ENCODE measurements at regions not wholly inside any gene's neighbourhood (a gene's known extent, or its start where the extent isn't known, plus 50 kb on each side); places are given as distances from the start of the nearest gene placed in this dataset.
A peak's percentile ranks its signal among the peaks of the same experiment; 100 is the strongest.

GRCh38 chr5:15233566-15233965, 266.4 kb upstream of the FBXL7 start:
- intact Hi-C loops (cut with DNase I), result no loop called here
- no peak for DNase-seq

GRCh38 chr5:15222156-15222555, 277.8 kb upstream of the FBXL7 start:
- no peak for DNase-seq
- intact Hi-C loops (cut with DNase I), result no loop called here

GRCh38 chr5:15220642-15221173, 279.3 kb upstream of the FBXL7 start:
- no peak for DNase-seq
- intact Hi-C loops (cut with DNase I), result no loop called here

- intact Hi-C loops (cut with DNase I), result no loop called here
- DNase-seq, result peak in 3 of 10 donors; percentile 8 to 19 (median 9)
Measured at GRCh38 chr5:15215056-15215455, 284.9 kb upstream of the FBXL7 start.

GRCh38 chr5:15214010-15214409, 286.0 kb upstream of the FBXL7 start:
- intact Hi-C loops (cut with DNase I), result no loop called here
- no peak for DNase-seq

- intact Hi-C loops (cut with DNase I), result no loop called here
- no peak for DNase-seq
Measured at GRCh38 chr5:15209053-15209762, 290.8 kb upstream of the FBXL7 start.

- DNase-seq, result no peak
- intact Hi-C loops (cut with DNase I), result no loop called here
Measured at GRCh38 chr5:15206133-15206532, 293.8 kb upstream of the FBXL7 start.

- intact Hi-C loops (cut with DNase I), result no loop called here
- DNase-seq, result no peak
Measured at GRCh38 chr5:15203376-15203775, 296.6 kb upstream of the FBXL7 start.

GRCh38 chr5:15191012-15191411, 309.0 kb upstream of the FBXL7 start:
- intact Hi-C loops (cut with DNase I), result no loop called here

GRCh38 chr5:15183520-15183919, 311.9 kb upstream of the ANKH start:
- no peak for DNase-seq
- intact Hi-C loops (cut with DNase I), result no loop called here

More at GRCh38 chr5:15191012-15191411, 309.0 kb upstream of the FBXL7 start:
- DNase-seq, result no peak

GRCh38 chr5:15170173-15170572, 298.6 kb upstream of the ANKH start:
- no peak for DNase-seq
- intact Hi-C loops (cut with DNase I), result no loop called here

GRCh38 chr5:15168358-15168757, 296.8 kb upstream of the ANKH start:
- intact Hi-C loops (cut with DNase I), result no loop called here
- no peak for DNase-seq

- no peak for DNase-seq
- intact Hi-C loops (cut with DNase I), result no loop called here
Measured at GRCh38 chr5:15160091-15160490, 288.5 kb upstream of the ANKH start.

GRCh38 chr5:15159606-15160005, 288.0 kb upstream of the ANKH start:
- intact Hi-C loops (cut with DNase I), result no loop called here

GRCh38 chr5:15142458-15142857, 270.9 kb upstream of the ANKH start:
- DNase-seq, result no peak
- intact Hi-C loops (cut with DNase I), result no loop called here

More at GRCh38 chr5:15159606-15160005, 288.0 kb upstream of the ANKH start:
- DNase-seq, result no peak

GRCh38 chr5:15137414-15137813, 265.8 kb upstream of the ANKH start:
- intact Hi-C loops (cut with DNase I), result no loop called here
- DNase-seq, result no peak

GRCh38 chr5:15135661-15136060, 264.1 kb upstream of the ANKH start:
- no peak for DNase-seq
- intact Hi-C loops (cut with DNase I), result no loop called here

GRCh38 chr5:15133456-15133965, 261.9 kb upstream of the ANKH start:
- intact Hi-C loops (cut with DNase I), result no loop called here
- no peak for DNase-seq

- DNase-seq, result peak in 1 of 10 donors; percentile 59
- intact Hi-C loops (cut with DNase I), result no loop called here
Measured at GRCh38 chr5:15132816-15133405, 261.3 kb upstream of the ANKH start.

GRCh38 chr5:15131909-15132308, 260.3 kb upstream of the ANKH start:
- intact Hi-C loops (cut with DNase I), result no loop called here
- DNase-seq, result peak in 1 of 10 donors; percentile 42

- intact Hi-C loops (cut with DNase I), result no loop called here
- no peak for DNase-seq
Measured at GRCh38 chr5:15124871-15125568, 253.4 kb upstream of the ANKH start.

All from posterior cingulate gyrus (tissue), 11 donors.